Large intestine (tissue), 3 donors: ENCODE measurements at regions not wholly inside any gene's neighbourhood (a gene's known extent, or its start where the extent isn't known, plus 50 kb on each side); places are given as distances from the start of the nearest gene placed in this dataset.
"Not testable (repeated sequence)": the region's sequence is repeated elsewhere in the genome, so short reads cannot be mapped to it uniquely, and the experiment has no call there.

Experiments
- DNase-seq, 2 donors: peaks; one replicate each; pipeline versions ENCODE4 v3.0.0 to v3.0.0-alpha.2; 2013
- H3K27ac ChIP-seq: one replicate; pipeline ENCODE4 v1.5.1; 2013; ENCODE audit warnings: low read length
- H3K27me3 ChIP-seq: 2 replicates; pipeline ENCODE4 v1.6.1; 2013; ENCODE audit warnings: low read length; ENCODE audit not compliant: control insufficient read depth, insufficient read depth
- H3K36me3 ChIP-seq: 2 replicates; pipeline ENCODE4 v1.6.1; 2013; ENCODE audit warnings: low read length; ENCODE audit not compliant: control insufficient read depth, insufficient read depth
- H3K4me1 ChIP-seq: one replicate; pipeline ENCODE4 v1.6.1; 2013; ENCODE audit warnings: low read length; ENCODE audit not compliant: control insufficient read depth, insufficient read depth
- H3K4me3 ChIP-seq: one replicate; pipeline ENCODE4 v1.5.1; 2013; ENCODE audit warnings: low read length
- H3K9me3 ChIP-seq: one replicate; pipeline ENCODE4 v1.6.1; 2013; ENCODE audit warnings: mild to moderate bottlenecking, low read depth, low read length, moderate library complexity; ENCODE audit not compliant: control insufficient read depth
- WGBS: methylation state at CpG from one replicate; pipeline ENCODE4 v1.1.5; 2013; ENCODE audit warnings: low lambda C conversion rate; ENCODE audit not compliant: insufficient coverage; 5-methylcytosine and 5-hydroxymethylcytosine counted together

- WGBS, result no CpG with 5 or more reads among the region's 13 CpGs
- H3K27ac ChIP-seq, result no peak overlapping the region
- no peaks in the 10 kb centered on the region for H3K4me1 ChIP-seq
- H3K9me3 ChIP-seq, result no peaks in the 10 kb centered on the region
- no peak overlapping the region for H3K4me3 ChIP-seq
- peaks cover 3% of the 10 kb centered on the region for H3K36me3 ChIP-seq
- no peaks in the 10 kb centered on the region for H3K27me3 ChIP-seq
- peak in 1 of 2 donors; percentile 22 for DNase-seq
These were observed 84.1 kb upstream of the DMRT1 start for GRCh38 chr9:757246-757881.

GRCh38 chr9:758146-758545 is 83.4 kb upstream of the DMRT1 start:
- no peak overlapping the region for H3K4me3 ChIP-seq
- H3K27ac ChIP-seq, result no peak overlapping the region
- H3K4me1 ChIP-seq, result no peaks in the 10 kb centered on the region
- no peaks in the 10 kb centered on the region for H3K36me3 ChIP-seq
- no peak for DNase-seq
- 100% methylated on average over 1 of the region's 5 CpGs for WGBS
- H3K9me3 ChIP-seq, result no peaks in the 10 kb centered on the region
- H3K27me3 ChIP-seq, result no peaks in the 10 kb centered on the region

- Histone ChIP-seq H3K9me3 (no peaks in the 10 kb centered on the region), H3K27ac (no peak overlapping the region), H3K27me3 (no peaks in the 10 kb centered on the region), H3K4me1 (no peaks in the 10 kb centered on the region), H3K4me3 (no peak overlapping the region), H3K36me3 (no peaks in the 10 kb centered on the region)
- WGBS, result 100% methylated on average over 1 of the region's 8 CpGs
- DNase-seq, result no peak
These were observed 82.0 kb upstream of the DMRT1 start for GRCh38 chr9:759541-759940.

- no peaks in the 10 kb centered on the region for H3K36me3 ChIP-seq
- no peak for DNase-seq
- no peaks in the 10 kb centered on the region for H3K4me1 ChIP-seq
- no peak overlapping the region for H3K27ac ChIP-seq
- H3K27me3 ChIP-seq, result no peaks in the 10 kb centered on the region
- H3K9me3 ChIP-seq, result no peaks in the 10 kb centered on the region
- H3K4me3 ChIP-seq, result no peak overlapping the region
- WGBS, result no CpG with 5 or more reads among the region's 10 CpGs
These were observed 81.3 kb upstream of the DMRT1 start for GRCh38 chr9:759983-760736.

GRCh38 chr9:761176-761792 is 80.2 kb upstream of the DMRT1 start:
- H3K4me3 ChIP-seq, result no peak overlapping the region
- WGBS, result 100% methylated on average over 1 of the region's 7 CpGs
- no peaks in the 10 kb centered on the region for H3K36me3 ChIP-seq
- H3K27ac ChIP-seq, result no peak overlapping the region
- no peaks in the 10 kb centered on the region for H3K27me3 ChIP-seq
- H3K4me1 ChIP-seq, result no peaks in the 10 kb centered on the region
- H3K9me3 ChIP-seq, result no peaks in the 10 kb centered on the region
- DNase-seq, result no peak

GRCh38 chr9:761793-762560 is 79.5 kb upstream of the DMRT1 start:
- 100% methylated on average over 2 of the region's 13 CpGs for WGBS
- Histone ChIP-seq H3K9me3 (no peaks in the 10 kb centered on the region), H3K4me3 (no peak overlapping the region), H3K4me1 (no peaks in the 10 kb centered on the region), H3K27ac (no peak overlapping the region), H3K27me3 (no peaks in the 10 kb centered on the region), H3K36me3 (no peaks in the 10 kb centered on the region)
- no peak for DNase-seq

GRCh38 chr9:763692-764091 is 77.8 kb upstream of the DMRT1 start:
- DNase-seq, result no peak
- H3K4me3 ChIP-seq, result no peak overlapping the region
- 87% methylated on average over 3 of the region's 6 CpGs for WGBS
- H3K4me1 ChIP-seq, result no peaks in the 10 kb centered on the region
- no peaks in the 10 kb centered on the region for H3K9me3 ChIP-seq
- H3K27ac ChIP-seq, result no peak overlapping the region
- no peaks in the 10 kb centered on the region for H3K36me3 ChIP-seq
- H3K27me3 ChIP-seq, result no peaks in the 10 kb centered on the region

- no peaks in the 10 kb centered on the region for H3K9me3 ChIP-seq
- DNase-seq, result peak; percentile 54 to 59
- no peaks in the 10 kb centered on the region for H3K27me3 ChIP-seq
- H3K4me1 ChIP-seq, result no peaks in the 10 kb centered on the region
- H3K4me3 ChIP-seq, result no peak overlapping the region
- H3K27ac ChIP-seq, result no peak overlapping the region
- no peaks in the 10 kb centered on the region for H3K36me3 ChIP-seq
- WGBS, result no CpG with 5 or more reads among the region's 12 CpGs
These were observed 77.4 kb upstream of the DMRT1 start for GRCh38 chr9:764105-764524.

- H3K9me3 ChIP-seq, result no peaks in the 10 kb centered on the region
- no peak overlapping the region for H3K4me3 ChIP-seq
- WGBS, result no CpG with 5 or more reads among the region's 2 CpGs
- H3K27ac ChIP-seq, result no peak overlapping the region
- H3K36me3 ChIP-seq, result no peaks in the 10 kb centered on the region
- DNase-seq, result no peak
- no peaks in the 10 kb centered on the region for H3K27me3 ChIP-seq
- no peaks in the 10 kb centered on the region for H3K4me1 ChIP-seq
These were observed 76.5 kb upstream of the DMRT1 start for GRCh38 chr9:764986-765385.

GRCh38 chr9:767061-767561 is 74.4 kb upstream of the DMRT1 start:
- H3K36me3 ChIP-seq, DNase-seq, H3K4me3 ChIP-seq, H3K27me3 ChIP-seq, H3K9me3 ChIP-seq, H3K4me1 ChIP-seq, H3K27ac ChIP-seq: not testable (repeated sequence)
- WGBS, result no CpG with 5 or more reads among the region's 9 CpGs
